Parathyroid adenoma (tissue), 2 donors: ENCODE measurements at regions not wholly inside any gene's neighbourhood (a gene's known extent, or its start where the extent isn't known, plus 50 kb on each side); places are given as distances from the start of the nearest gene placed in this dataset.

Source experiments
- H2AFZ ChIP-seq: fragments of 300-600 bp; sonication (generic); one replicate; pipeline ENCODE4 v1.7.0; 2017; ENCODE audit warnings: antibody characterized with exemption, mild to moderate bottlenecking
- H3K27ac ChIP-seq: fragments of 300-600 bp; sonication (generic); one replicate; pipeline ENCODE4 v1.7.0; 2017
- H3K27me3 ChIP-seq: fragments of 300-600 bp; sonication (generic); one replicate; pipeline ENCODE4 v1.7.0; 2017; ENCODE audit warnings: low read length; ENCODE audit not compliant: control insufficient read depth, insufficient read depth
- H3K36me3 ChIP-seq: fragments of 300-600 bp; sonication (generic); one replicate; pipeline ENCODE4 v1.7.0; 2017; ENCODE audit warnings: low read length; ENCODE audit not compliant: control insufficient read depth, insufficient read depth
- H3K4me1 ChIP-seq: fragments of 300-600 bp; sonication (generic); one replicate; pipeline ENCODE4 v1.7.0; 2017; ENCODE audit warnings: control low read depth
- H3K4me2 ChIP-seq: fragments of 300-600 bp; sonication (generic); one replicate; pipeline ENCODE4 v1.7.0; 2017; ENCODE audit warnings: low read length
- H3K4me3 ChIP-seq: fragments of 300-600 bp; sonication (generic); one replicate; pipeline ENCODE4 v1.7.0; 2017; ENCODE audit warnings: low read depth, low read length
- H3K79me2 ChIP-seq: fragments of 300-600 bp; sonication (generic); one replicate; pipeline ENCODE4 v1.7.0; 2017; ENCODE audit warnings: control low read depth
- H3K9ac ChIP-seq: fragments of 300-600 bp; sonication (generic); one replicate; pipeline ENCODE4 v1.7.0; 2017; ENCODE audit warnings: mild to moderate bottlenecking
- H3K9me3 ChIP-seq: fragments of 300-600 bp; sonication (generic); one replicate; pipeline ENCODE4 v1.7.0; 2017; ENCODE audit warnings: low read length; ENCODE audit not compliant: control insufficient read depth
- TF ChIP-seq, protein P1 (sequence below): fragments of 300-600 bp; sonication (generic); IDR thresholded peaks from one replicate; pipeline ENCODE4 v1.7.0; 2017; ENCODE audit warnings: antibody characterized with exemption, mild to moderate bottlenecking
- donor health status: primary hyperparathyroidism.

- no peaks in the 10 kb centered on the region for H3K9me3 ChIP-seq
- H3K4me3 ChIP-seq = no peak overlapping the region
- H3K79me2 ChIP-seq = no peaks in the 10 kb centered on the region
- H3K36me3 ChIP-seq = no peaks in the 10 kb centered on the region
- no peak overlapping the region for H3K9ac ChIP-seq
- H3K4me2 ChIP-seq = no peak overlapping the region
- TF ChIP-seq, protein P1, sequence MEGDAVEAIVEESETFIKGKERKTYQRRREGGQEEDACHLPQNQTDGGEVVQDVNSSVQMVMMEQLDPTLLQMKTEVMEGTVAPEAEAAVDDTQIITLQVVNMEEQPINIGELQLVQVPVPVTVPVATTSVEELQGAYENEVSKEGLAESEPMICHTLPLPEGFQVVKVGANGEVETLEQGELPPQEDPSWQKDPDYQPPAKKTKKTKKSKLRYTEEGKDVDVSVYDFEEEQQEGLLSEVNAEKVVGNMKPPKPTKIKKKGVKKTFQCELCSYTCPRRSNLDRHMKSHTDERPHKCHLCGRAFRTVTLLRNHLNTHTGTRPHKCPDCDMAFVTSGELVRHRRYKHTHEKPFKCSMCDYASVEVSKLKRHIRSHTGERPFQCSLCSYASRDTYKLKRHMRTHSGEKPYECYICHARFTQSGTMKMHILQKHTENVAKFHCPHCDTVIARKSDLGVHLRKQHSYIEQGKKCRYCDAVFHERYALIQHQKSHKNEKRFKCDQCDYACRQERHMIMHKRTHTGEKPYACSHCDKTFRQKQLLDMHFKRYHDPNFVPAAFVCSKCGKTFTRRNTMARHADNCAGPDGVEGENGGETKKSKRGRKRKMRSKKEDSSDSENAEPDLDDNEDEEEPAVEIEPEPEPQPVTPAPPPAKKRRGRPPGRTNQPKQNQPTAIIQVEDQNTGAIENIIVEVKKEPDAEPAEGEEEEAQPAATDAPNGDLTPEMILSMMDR = no peak
- no peak overlapping the region for H2AFZ ChIP-seq
- H3K27me3 ChIP-seq = no peaks in the 10 kb centered on the region
- H3K27ac ChIP-seq = no peak overlapping the region
- no peaks in the 10 kb centered on the region for H3K4me1 ChIP-seq
These were observed 190.9 kb downstream of the FAT4 start for GRCh38 chr4:125505621-125506020.

GRCh38 chr4:125507141-125507540, 192.4 kb downstream of the FAT4 start:
- Histone ChIP-seq H3K36me3 (no peaks in the 10 kb centered on the region), H3K9me3 (no peaks in the 10 kb centered on the region), H2AFZ (no peak overlapping the region), H3K27ac (no peak overlapping the region), H3K27me3 (no peaks in the 10 kb centered on the region), H3K79me2 (no peaks in the 10 kb centered on the region), H3K4me2 (no peak overlapping the region), H3K4me3 (no peak overlapping the region), H3K4me1 (no peaks in the 10 kb centered on the region), H3K9ac (no peak overlapping the region)
- TF ChIP-seq, protein P1 = no peak

DNA sequence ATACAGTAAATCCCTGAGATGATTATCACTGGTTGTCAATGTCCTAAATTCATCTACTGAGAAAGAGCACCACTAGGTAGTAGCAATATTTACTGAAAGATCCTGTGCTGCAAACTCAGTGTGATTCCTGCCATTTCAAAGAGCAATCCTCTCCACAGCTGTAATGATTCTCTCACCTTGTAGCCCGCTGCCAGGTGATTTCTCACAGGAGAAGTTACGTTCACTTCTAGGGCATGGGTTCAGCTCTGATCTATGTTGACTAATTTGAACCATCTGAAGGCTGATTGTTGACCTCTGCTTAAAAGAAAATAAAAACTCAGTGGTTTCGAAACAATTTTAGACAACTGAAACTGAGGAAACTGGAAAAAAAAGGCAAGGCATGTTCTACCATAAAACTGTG, 197.0 kb downstream of the FAT4 start:
- TF ChIP-seq, protein P1 = no peak
- Histone ChIP-seq H3K4me3 (no peak overlapping the region), H3K36me3 (no peaks in the 10 kb centered on the region), H3K4me1 (no peaks in the 10 kb centered on the region), H3K9ac (no peak overlapping the region), H2AFZ (no peak overlapping the region), H3K27me3 (no peaks in the 10 kb centered on the region), H3K27ac (no peak overlapping the region), H3K79me2 (no peaks in the 10 kb centered on the region), H3K4me2 (no peak overlapping the region), H3K9me3 (no peaks in the 10 kb centered on the region)

- TF ChIP-seq, protein P1 = no peak
- Histone ChIP-seq H3K79me2 (no peaks in the 10 kb centered on the region), H3K27me3 (no peaks in the 10 kb centered on the region), H3K4me3 (no peak overlapping the region), H3K36me3 (no peaks in the 10 kb centered on the region), H3K9ac (no peak overlapping the region), H3K27ac (no peak overlapping the region), H2AFZ (no peak overlapping the region), H3K9me3 (no peaks in the 10 kb centered on the region), H3K4me2 (no peak overlapping the region), H3K4me1 (no peaks in the 10 kb centered on the region)
These were observed 200.3 kb downstream of the FAT4 start for GRCh38 chr4:125515016-125515415.

- Histone ChIP-seq H3K4me1 (no peaks in the 10 kb centered on the region), H3K27me3 (no peaks in the 10 kb centered on the region), H3K4me2 (no peak overlapping the region), H3K9me3 (no peaks in the 10 kb centered on the region), H3K4me3 (no peak overlapping the region), H3K36me3 (no peaks in the 10 kb centered on the region), H2AFZ (no peak overlapping the region), H3K9ac (no peak overlapping the region), H3K79me2 (no peaks in the 10 kb centered on the region), H3K27ac (no peak overlapping the region)
- TF ChIP-seq, protein P1 = no peak
These were observed 203.1 kb downstream of the FAT4 start for GRCh38 chr4:125517831-125518230.
